ENCODE measurements at regions not wholly inside any gene's neighbourhood (a gene's known extent, or its start where the extent isn't known, plus 50 kb on each side); places are given as distances from the start of the nearest gene placed in this dataset.

DNA sequence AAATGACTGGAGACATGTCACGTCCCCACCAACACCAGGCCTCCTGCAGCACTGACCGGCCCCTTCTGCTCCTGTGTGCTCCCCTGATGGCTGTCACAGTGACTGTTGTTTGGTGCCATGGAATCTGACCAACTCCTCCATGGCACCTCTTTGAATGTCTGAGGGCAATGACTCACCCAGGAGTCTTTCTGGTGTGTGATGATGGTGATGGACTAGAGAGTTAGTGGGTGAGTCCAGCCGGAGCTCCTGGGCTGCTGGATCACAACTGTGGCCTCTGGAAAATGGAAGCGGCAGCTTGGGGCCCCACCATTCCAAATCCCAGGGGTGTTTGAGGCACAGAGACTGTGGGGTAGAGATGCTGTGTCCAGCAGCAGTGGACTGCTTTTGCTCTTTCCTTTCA, 133.3 kb downstream of the TFAP2C start:
- Histone ChIP-seq H3K9me3 (no peaks in the 10 kb centered on the region), H3K4me1 (no peaks in the 10 kb centered on the region), H3K36me3 (no peaks in the 10 kb centered on the region), H3K4me3 (ENCODE audit: low read depth, low read length) (no peak overlapping the region), H3K27me3 (no peaks in the 10 kb centered on the region)
- TF ChIP-seq, protein P1, sequence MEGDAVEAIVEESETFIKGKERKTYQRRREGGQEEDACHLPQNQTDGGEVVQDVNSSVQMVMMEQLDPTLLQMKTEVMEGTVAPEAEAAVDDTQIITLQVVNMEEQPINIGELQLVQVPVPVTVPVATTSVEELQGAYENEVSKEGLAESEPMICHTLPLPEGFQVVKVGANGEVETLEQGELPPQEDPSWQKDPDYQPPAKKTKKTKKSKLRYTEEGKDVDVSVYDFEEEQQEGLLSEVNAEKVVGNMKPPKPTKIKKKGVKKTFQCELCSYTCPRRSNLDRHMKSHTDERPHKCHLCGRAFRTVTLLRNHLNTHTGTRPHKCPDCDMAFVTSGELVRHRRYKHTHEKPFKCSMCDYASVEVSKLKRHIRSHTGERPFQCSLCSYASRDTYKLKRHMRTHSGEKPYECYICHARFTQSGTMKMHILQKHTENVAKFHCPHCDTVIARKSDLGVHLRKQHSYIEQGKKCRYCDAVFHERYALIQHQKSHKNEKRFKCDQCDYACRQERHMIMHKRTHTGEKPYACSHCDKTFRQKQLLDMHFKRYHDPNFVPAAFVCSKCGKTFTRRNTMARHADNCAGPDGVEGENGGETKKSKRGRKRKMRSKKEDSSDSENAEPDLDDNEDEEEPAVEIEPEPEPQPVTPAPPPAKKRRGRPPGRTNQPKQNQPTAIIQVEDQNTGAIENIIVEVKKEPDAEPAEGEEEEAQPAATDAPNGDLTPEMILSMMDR (IDR thresholded peaks at IDR 0.05; ENCODE audit: low read depth, low read length), result no peak
- DNase-seq, result no peak

DNA sequence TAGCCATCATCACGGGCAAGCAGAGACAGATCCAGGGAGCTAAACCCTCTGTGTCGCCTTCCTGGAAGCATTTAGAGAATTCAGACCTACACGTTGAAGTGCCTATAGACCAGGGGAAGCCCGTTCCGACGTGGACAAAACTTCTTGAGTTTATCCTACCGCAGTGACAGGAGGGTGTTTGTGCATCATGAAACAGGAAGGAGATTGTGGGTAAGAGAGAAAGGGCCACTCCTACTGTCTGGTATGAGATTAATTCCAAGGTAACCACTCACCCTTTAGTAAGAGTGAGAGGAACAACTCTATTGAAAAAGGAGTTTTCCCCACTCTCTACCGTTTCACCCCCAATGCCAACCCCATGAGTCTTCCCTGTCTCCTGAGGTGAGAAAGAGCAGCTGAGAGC, 133.7 kb downstream of the TFAP2C start:
- no peak overlapping the region for H3K4me3 ChIP-seq (ENCODE audit: low read depth, low read length)
- no peaks in the 10 kb centered on the region for H3K27me3 ChIP-seq
- H3K9me3 ChIP-seq, result no peaks in the 10 kb centered on the region
- TF ChIP-seq, protein P1 (IDR thresholded peaks at IDR 0.05; ENCODE audit: low read depth, low read length), result no peak
- H3K4me1 ChIP-seq, result no peaks in the 10 kb centered on the region
- no peak for DNase-seq
- no peaks in the 10 kb centered on the region for H3K36me3 ChIP-seq

DNA sequence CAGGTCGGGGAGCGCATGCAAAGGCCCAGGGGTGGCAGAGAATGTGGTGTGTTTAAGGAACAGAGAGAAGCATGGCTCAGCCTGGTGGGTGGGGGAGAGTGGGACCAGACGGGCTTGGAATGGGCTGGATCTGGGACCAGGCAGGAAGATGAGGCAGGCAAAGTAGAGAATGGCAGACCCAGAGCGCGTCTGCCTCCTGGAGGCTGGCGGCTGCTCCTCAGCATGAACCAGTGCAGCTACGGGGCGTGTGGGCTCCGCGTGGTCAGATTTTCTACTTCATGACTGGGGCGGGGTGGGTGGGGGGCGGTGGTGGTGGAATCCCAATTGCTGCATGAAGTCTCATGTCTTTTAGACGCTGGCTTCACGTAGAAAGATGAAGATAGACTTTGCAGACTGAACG, 135.6 kb downstream of the TFAP2C start:
- DNase-seq, result no peak
- TF ChIP-seq, protein P1 (IDR thresholded peaks at IDR 0.05; ENCODE audit: low read depth, low read length), result no peak

DNA sequence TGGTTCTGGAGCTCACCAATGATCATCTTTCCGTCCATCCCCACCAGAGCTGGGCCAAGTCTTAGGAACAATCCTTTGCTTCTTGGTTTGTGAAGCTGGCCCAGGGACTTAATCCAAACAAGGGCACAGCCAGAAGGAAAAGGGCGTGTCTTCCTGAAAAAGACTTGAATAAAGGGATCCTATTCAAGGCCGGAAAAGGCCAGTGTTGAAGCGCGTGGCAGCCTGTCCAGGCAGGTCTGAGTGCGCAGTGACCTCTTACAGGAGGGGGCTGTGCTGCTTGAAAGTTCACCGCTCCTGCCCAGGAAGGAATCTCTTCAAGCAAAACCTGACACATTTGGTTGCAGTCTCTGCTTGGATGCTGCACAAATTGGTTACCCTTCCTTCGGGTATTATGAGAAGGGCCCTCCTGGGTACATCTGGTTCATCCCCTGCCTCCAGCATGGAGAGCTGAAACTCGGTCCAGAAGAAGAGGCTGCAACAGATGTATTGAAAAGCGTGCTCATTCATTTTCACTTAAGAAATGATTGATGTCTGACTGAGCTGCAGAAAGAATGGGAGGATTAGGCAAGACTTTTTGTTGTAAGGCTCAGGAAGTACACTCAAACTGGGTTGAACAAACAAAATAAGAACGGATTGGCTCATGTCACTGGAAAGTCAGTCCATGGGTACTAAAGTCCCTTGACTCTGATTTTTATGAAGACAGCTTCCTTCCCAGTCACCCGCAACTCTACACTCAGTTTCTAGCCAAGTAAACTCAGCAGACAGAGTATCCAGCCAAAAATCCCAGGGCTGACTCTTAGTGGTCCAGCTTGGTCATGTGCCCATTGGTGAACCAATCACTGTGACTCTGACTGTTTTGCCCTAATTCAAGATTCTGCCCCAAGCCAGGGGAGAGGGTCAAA, 136.3 kb downstream of the TFAP2C start:
- H3K4me3 ChIP-seq (ENCODE audit: low read depth, low read length), result no peak overlapping the region

More for the DNA sequence above, 135.6 kb downstream of the TFAP2C start:
- Histone ChIP-seq H3K27me3 (no peaks in the 10 kb centered on the region), H3K9me3 (no peaks in the 10 kb centered on the region), H3K4me3 (ENCODE audit: low read depth, low read length) (no peak overlapping the region), H3K4me1 (no peaks in the 10 kb centered on the region), H3K36me3 (no peaks in the 10 kb centered on the region)

DNA sequence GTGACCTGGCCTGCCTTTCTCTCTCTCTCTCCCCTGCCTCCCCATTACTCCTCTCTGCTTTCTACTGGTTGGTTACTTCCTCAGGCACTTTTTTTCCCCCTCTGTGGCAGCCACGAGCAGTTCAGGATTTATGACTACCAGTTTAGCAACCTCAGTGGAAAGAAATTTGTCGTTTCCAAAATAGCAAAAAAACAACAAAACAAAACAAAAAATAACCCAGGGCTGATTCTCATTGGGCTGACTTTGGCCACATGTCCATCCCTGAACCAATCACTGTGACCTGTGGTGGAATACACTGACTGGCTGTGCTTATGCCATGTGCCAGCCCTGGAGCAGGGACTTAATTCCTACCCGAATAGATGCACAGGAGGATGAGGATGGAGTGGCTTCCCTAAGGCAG, 137.4 kb downstream of the TFAP2C start:
- H3K36me3 ChIP-seq, result no peaks in the 10 kb centered on the region
- H3K9me3 ChIP-seq, result no peaks in the 10 kb centered on the region
- no peak overlapping the region for H3K4me3 ChIP-seq (ENCODE audit: low read depth, low read length)
- H3K4me1 ChIP-seq, result no peaks in the 10 kb centered on the region
- no peak for DNase-seq
- TF ChIP-seq, protein P1 (IDR thresholded peaks at IDR 0.05; ENCODE audit: low read depth, low read length), result no peak
- no peaks in the 10 kb centered on the region for H3K27me3 ChIP-seq

More for the DNA sequence above, 136.3 kb downstream of the TFAP2C start:
- TF ChIP-seq, protein P1 (IDR thresholded peaks at IDR 0.05; ENCODE audit: low read depth, low read length), result no peak
- Histone ChIP-seq H3K4me1 (no peaks in the 10 kb centered on the region), H3K9me3 (no peaks in the 10 kb centered on the region), H3K27me3 (no peaks in the 10 kb centered on the region), H3K36me3 (no peaks in the 10 kb centered on the region)
- DNase-seq, result no peak

DNA sequence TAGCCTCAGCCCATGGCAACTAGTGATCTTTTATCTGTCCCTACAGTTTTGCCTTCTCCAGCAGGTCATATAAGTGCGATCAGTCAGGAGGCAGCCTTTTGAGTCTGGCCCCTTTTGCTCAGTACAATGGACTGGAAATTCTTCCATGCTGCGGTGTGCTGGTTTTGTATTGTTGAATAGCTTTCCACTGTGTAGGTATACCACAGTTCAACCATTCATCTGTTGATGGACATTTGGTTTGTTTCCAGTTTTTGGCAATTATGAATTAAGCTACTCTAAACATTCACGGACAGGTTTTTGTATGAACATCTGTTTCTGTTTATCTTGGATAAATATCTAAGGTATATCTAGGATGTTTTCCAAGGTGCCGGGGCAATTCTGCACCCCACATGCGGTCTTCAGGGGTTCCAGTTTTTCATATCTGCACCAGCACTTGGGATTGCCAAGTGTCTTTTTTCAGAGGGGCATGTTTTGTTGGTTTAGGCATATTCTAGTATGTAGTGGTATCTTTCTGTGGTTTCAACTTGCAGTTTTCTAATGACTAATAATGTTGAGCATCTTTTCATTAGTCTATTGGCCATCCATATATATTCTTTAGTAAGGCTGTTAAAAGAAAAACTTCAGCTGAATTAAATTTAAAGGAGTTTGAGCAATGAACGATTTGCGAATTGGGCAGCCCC, 141.0 kb downstream of the TFAP2C start:
- H3K9me3 ChIP-seq, result no peaks in the 10 kb centered on the region
- no peaks in the 10 kb centered on the region for H3K36me3 ChIP-seq
- H3K4me1 ChIP-seq, result no peaks in the 10 kb centered on the region
- TF ChIP-seq, protein P1 (IDR thresholded peaks at IDR 0.05; ENCODE audit: low read depth, low read length), result no peak
- no peaks in the 10 kb centered on the region for H3K27me3 ChIP-seq
- no peak overlapping the region for H3K4me3 ChIP-seq (ENCODE audit: low read depth, low read length)
- DNase-seq, result no peak

Measured in BE2C (cell line).